ENCODE measurements at regions not wholly inside any gene's neighbourhood (a gene's known extent, or its start where the extent isn't known, plus 50 kb on each side); places are given as distances from the start of the nearest gene placed in this dataset.

GRCh38 chr18:65081786-65082185 lies 669.0 kb upstream of the CDH7 start:
- TF ChIP-seq CTCF (IDR thresholded peaks at IDR 0.05; ENCODE audit: unreplicated experiment): no peak
- H3K36me3 Mint-ChIP-seq (ENCODE audit: low read depth, unreplicated experiment): no peaks in the 10 kb centered on the region
- no peak overlapping the region for H3K27ac Mint-ChIP-seq (ENCODE audit: unreplicated experiment)
- no peaks in the 10 kb centered on the region for H3K4me1 Mint-ChIP-seq (ENCODE audit: unreplicated experiment)
- DNase-seq (ENCODE audit: low spot score): no peak
- H3K9me3 Mint-ChIP-seq (ENCODE audit: unreplicated experiment): no peaks in the 10 kb centered on the region
- no peaks in the 10 kb centered on the region for H3K27me3 Mint-ChIP-seq (ENCODE audit: unreplicated experiment)
- H3K4me3 Mint-ChIP-seq (ENCODE audit: unreplicated experiment): no peak overlapping the region

- no peaks in the 10 kb centered on the region for H3K36me3 Mint-ChIP-seq (ENCODE audit: low read depth, unreplicated experiment)
- no peak for TF ChIP-seq CTCF (IDR thresholded peaks at IDR 0.05; ENCODE audit: unreplicated experiment)
- DNase-seq (ENCODE audit: low spot score): no peak
- no peak overlapping the region for H3K4me3 Mint-ChIP-seq (ENCODE audit: unreplicated experiment)
- no peaks in the 10 kb centered on the region for H3K4me1 Mint-ChIP-seq (ENCODE audit: unreplicated experiment)
- no peaks in the 10 kb centered on the region for H3K27me3 Mint-ChIP-seq (ENCODE audit: unreplicated experiment)
- peaks cover 4% of the 10 kb centered on the region for H3K9me3 Mint-ChIP-seq (ENCODE audit: unreplicated experiment)
- no peak overlapping the region for H3K27ac Mint-ChIP-seq (ENCODE audit: unreplicated experiment)
These were observed 677.7 kb upstream of the CDH7 start for GRCh38 chr18:65073060-65073550.

GRCh38 chr18:65057439-65058083 lies 693.3 kb upstream of the CDH7 start:
- Mint-ChIP-seq H3K27ac (ENCODE audit: unreplicated experiment) (no peak overlapping the region), H3K4me1 (ENCODE audit: unreplicated experiment) (no peaks in the 10 kb centered on the region), H3K36me3 (ENCODE audit: low read depth, unreplicated experiment) (no peaks in the 10 kb centered on the region), H3K4me3 (ENCODE audit: unreplicated experiment) (no peak overlapping the region), H3K9me3 (ENCODE audit: unreplicated experiment) (no peaks in the 10 kb centered on the region), H3K27me3 (ENCODE audit: unreplicated experiment) (no peaks in the 10 kb centered on the region)
- DNase-seq (ENCODE audit: low spot score): no peak
- no peak for TF ChIP-seq CTCF (IDR thresholded peaks at IDR 0.05; ENCODE audit: unreplicated experiment)

GRCh38 chr18:65056575-65056974 lies 694.2 kb upstream of the CDH7 start:
- no peak overlapping the region for H3K4me3 Mint-ChIP-seq (ENCODE audit: unreplicated experiment)
- DNase-seq (ENCODE audit: low spot score): no peak
- no peaks in the 10 kb centered on the region for H3K27me3 Mint-ChIP-seq (ENCODE audit: unreplicated experiment)
- no peak overlapping the region for H3K27ac Mint-ChIP-seq (ENCODE audit: unreplicated experiment)
- H3K9me3 Mint-ChIP-seq (ENCODE audit: unreplicated experiment): no peaks in the 10 kb centered on the region
- no peaks in the 10 kb centered on the region for H3K36me3 Mint-ChIP-seq (ENCODE audit: low read depth, unreplicated experiment)
- no peaks in the 10 kb centered on the region for H3K4me1 Mint-ChIP-seq (ENCODE audit: unreplicated experiment)
- TF ChIP-seq CTCF (IDR thresholded peaks at IDR 0.05; ENCODE audit: unreplicated experiment): no peak

- Mint-ChIP-seq H3K4me1 (ENCODE audit: unreplicated experiment) (peaks cover 5% of the 10 kb centered on the region), H3K36me3 (ENCODE audit: low read depth, unreplicated experiment) (no peaks in the 10 kb centered on the region), H3K27ac (ENCODE audit: unreplicated experiment) (no peak overlapping the region), H3K27me3 (ENCODE audit: unreplicated experiment) (no peaks in the 10 kb centered on the region), H3K9me3 (ENCODE audit: unreplicated experiment) (no peaks in the 10 kb centered on the region), H3K4me3 (ENCODE audit: unreplicated experiment) (no peak overlapping the region)
- no peak for TF ChIP-seq CTCF (IDR thresholded peaks at IDR 0.05; ENCODE audit: unreplicated experiment)
- no peak for DNase-seq (ENCODE audit: low spot score)
These were observed 701.2 kb upstream of the CDH7 start for GRCh38 chr18:65049586-65049985.

All from endothelial cell (in vitro differentiated cells).